Upper lobe of left lung (tissue), 6 donors: ENCODE measurements at regions not wholly inside any gene's neighbourhood (a gene's known extent, or its start where the extent isn't known, plus 50 kb on each side); places are given as distances from the start of the nearest gene placed in this dataset.

Source experiments
- ATAC-seq, 2 donors: fragments of 200-7000 bp; cut with Tn5 transposase; one replicate each; pipeline ENCODE4 v1.9.1; 2022; ENCODE audit warnings: mild to moderate bottlenecking in 2 of 2, moderate library complexity in 2 of 2; ENCODE audit not compliant: low FRiP score in 2 of 2
- DNase-seq, 2 donors: peaks; one replicate each; pipeline ENCODE4 v3.0.0-alpha.2; 2019 to 2020
- H3K27ac ChIP-seq, 4 donors: fragments of 200-600 bp; sonication (generic); one replicate each; pipeline ENCODE4 v1.5.1; 2016 to 2019
- H3K27me3 ChIP-seq, 4 donors: fragments of 200-600 bp; sonication (generic); one replicate each; pipeline ENCODE4 v1.5.1; 2017 to 2019
- H3K36me3 ChIP-seq, 4 donors: fragments of 200-600 bp; sonication (generic); one replicate each; pipeline ENCODE4 v1.5.1; 2016 to 2019
- H3K4me1 ChIP-seq, 4 donors: fragments of 200-600 bp; sonication (generic); one replicate each; pipeline ENCODE4 v1.5.1; 2018 to 2019
- H3K4me3 ChIP-seq, 4 donors: fragments of 200-600 bp; sonication (generic); one replicate each; pipeline ENCODE4 v1.5.1; 2017 to 2019; ENCODE audit warnings: mild to moderate bottlenecking in 2 of 4, moderate library complexity in 1 of 4
- H3K9me3 ChIP-seq, 4 donors: fragments of 200-600 bp; sonication (generic); one replicate each; pipeline ENCODE4 v1.5.1; 2018 to 2019
- EP300 ChIP-seq, 4 donors: sonication (generic); formaldehyde crosslinking; IDR thresholded peaks; one replicate each; pipeline ENCODE4 v1.5.1; 2017; ENCODE audit warnings: antibody characterized with exemption in 4 of 4, control low read depth in 2 of 4
- POLR2A ChIP-seq, 4 donors: fragments of 450-650 bp; IDR thresholded peaks; one replicate each; pipeline ENCODE4 v1.5.1; 2016 to 2017; ENCODE audit warnings: antibody characterized with exemption in 4 of 4, mild to moderate bottlenecking in 2 of 4
- POLR2AphosphoS5 ChIP-seq, 2 donors: sonication (generic); formaldehyde crosslinking; IDR thresholded peaks; one replicate each; pipeline ENCODE4 v1.5.1; 2017; ENCODE audit warnings: antibody characterized with exemption in 2 of 2
- WGBS, 2 donors: methylation state at CpG; one replicate each; pipeline ENCODE4 v1.1.5; 2017 to 2018; 5-methylcytosine and 5-hydroxymethylcytosine counted together
- TF ChIP-seq, protein P1 (sequence below), 6 experiments: fragments of 450-650 bp in 4 of 6; fragments of 200-600 bp in 2 of 6; sonication (generic) in 2 of 6; IDR thresholded peaks; one replicate each; pipeline ENCODE4 v1.5.1; 2016 to 2019; ENCODE audit warnings: antibody characterized with exemption in 6 of 6
- donor health status: DM: no; HTN: no; CAD: no; lungs with moderate emphysema.
- donor health status: DM: no; HTN: yes; CAD: no; lungs with severe emphysema.

DNA sequence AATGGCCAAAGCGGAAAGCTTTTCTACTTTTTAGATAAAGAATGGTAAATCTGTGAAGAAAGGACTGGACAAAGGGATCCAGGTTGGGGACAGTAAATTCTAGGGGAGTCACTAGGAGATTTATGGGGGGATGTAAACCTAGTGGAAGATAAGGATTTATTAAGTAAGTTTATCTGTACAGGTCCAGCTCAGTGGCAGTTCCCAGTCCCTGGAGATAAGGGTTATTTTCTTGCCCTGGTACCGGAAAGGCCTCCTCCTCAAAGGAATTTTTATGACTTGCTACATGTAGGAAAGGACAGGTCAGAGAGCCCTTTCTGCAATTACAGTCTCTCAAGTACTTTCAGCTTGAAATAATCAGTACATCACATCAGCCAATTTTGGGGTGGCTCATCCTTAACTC lies 72.6 kb upstream of the BICD1 start:
- Histone ChIP-seq H3K36me3 (no peaks in the 10 kb centered on the region), H3K4me1 (no peaks in the 10 kb centered on the region), H3K9me3 (no peaks in the 10 kb centered on the region), H3K4me3 (no peak overlapping the region), H3K27me3 (no peaks in the 10 kb centered on the region), H3K27ac (no peak overlapping the region)
- WGBS, 2 donors: 79 to 90% methylated on average over 2 of the region's 2 CpGs
- ATAC-seq (no peak), DNase-seq (no peak)
- TF ChIP-seq, protein P1, sequence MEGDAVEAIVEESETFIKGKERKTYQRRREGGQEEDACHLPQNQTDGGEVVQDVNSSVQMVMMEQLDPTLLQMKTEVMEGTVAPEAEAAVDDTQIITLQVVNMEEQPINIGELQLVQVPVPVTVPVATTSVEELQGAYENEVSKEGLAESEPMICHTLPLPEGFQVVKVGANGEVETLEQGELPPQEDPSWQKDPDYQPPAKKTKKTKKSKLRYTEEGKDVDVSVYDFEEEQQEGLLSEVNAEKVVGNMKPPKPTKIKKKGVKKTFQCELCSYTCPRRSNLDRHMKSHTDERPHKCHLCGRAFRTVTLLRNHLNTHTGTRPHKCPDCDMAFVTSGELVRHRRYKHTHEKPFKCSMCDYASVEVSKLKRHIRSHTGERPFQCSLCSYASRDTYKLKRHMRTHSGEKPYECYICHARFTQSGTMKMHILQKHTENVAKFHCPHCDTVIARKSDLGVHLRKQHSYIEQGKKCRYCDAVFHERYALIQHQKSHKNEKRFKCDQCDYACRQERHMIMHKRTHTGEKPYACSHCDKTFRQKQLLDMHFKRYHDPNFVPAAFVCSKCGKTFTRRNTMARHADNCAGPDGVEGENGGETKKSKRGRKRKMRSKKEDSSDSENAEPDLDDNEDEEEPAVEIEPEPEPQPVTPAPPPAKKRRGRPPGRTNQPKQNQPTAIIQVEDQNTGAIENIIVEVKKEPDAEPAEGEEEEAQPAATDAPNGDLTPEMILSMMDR (IDR thresholded peaks at IDR 0.05): no peak
- TF ChIP-seq POLR2AphosphoS5 (IDR thresholded peaks at IDR 0.05): no peak
- no peak for TF ChIP-seq EP300 (IDR thresholded peaks at IDR 0.05)
- no peak for TF ChIP-seq POLR2A (IDR thresholded peaks at IDR 0.05)

DNA sequence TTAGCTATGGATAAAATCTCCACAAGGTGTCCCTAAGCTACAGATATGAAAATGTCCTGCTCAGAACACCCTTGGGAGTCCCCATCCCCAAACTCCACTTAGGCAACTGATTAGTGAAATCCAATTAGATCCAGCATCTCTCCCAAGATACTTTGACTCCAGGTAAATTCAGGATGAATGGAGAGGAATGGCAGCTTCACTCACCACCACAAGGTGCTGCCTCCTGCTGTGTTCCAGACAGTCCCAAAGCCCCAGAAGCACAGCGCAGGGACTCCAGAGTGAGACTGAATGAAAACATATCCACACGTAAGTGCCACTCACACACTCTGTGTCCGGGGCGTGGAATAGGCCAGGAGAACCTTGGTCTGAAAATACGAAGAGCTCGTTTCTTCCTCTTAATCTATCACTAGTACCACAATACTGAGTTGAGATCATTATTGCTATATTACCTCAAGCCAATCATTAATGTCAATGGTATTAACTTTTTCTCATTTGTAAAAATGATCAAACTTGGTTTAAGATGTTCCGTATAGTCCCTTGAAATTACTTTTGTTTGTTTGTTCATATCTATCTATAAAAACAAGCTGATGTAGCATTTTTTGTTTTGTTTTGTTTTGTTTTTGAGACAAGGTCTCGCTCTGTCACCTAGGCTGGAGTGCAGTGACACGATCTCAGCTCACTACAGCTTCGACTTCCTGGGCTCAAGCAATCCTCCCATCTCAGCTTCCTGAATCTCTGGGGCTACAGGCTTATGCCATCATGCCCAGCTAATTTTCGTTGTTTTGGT lies 70.0 kb upstream of the BICD1 start:
- H3K27ac ChIP-seq: no peak overlapping the region
- no peaks in the 10 kb centered on the region for H3K27me3 ChIP-seq
- H3K9me3 ChIP-seq: no peaks in the 10 kb centered on the region
- TF ChIP-seq POLR2AphosphoS5 (IDR thresholded peaks at IDR 0.05): no peak
- TF ChIP-seq POLR2A (IDR thresholded peaks at IDR 0.05): no peak
- no peak for TF ChIP-seq EP300 (IDR thresholded peaks at IDR 0.05)
- TF ChIP-seq, protein P1 (IDR thresholded peaks at IDR 0.05): no peak
- no peak for ATAC-seq
- WGBS, 2 donors: 81 to 84% methylated on average over 11 of the region's 11 CpGs
- H3K4me3 ChIP-seq: no peak overlapping the region
- H3K36me3 ChIP-seq: no peaks in the 10 kb centered on the region
- no peak for DNase-seq
- H3K4me1 ChIP-seq: no peaks in the 10 kb centered on the region

GRCh38 chr12:32039347-32039746 lies 67.3 kb upstream of the BICD1 start:
- no peaks in the 10 kb centered on the region for H3K36me3 ChIP-seq
- ATAC-seq (no peak), DNase-seq (no peak)
- no peak overlapping the region for H3K27ac ChIP-seq
- H3K27me3 ChIP-seq: no peaks in the 10 kb centered on the region
- no peak for TF ChIP-seq POLR2AphosphoS5 (IDR thresholded peaks at IDR 0.05)
- no peak for TF ChIP-seq EP300 (IDR thresholded peaks at IDR 0.05)
- TF ChIP-seq, protein P1 (IDR thresholded peaks at IDR 0.05): no peak
- no peak for TF ChIP-seq POLR2A (IDR thresholded peaks at IDR 0.05)
- no peak overlapping the region for H3K4me3 ChIP-seq
- H3K4me1 ChIP-seq: no peaks in the 10 kb centered on the region
- peaks cover 9 to 15% (median 11%) of the 10 kb centered on the region in 4 donors for H3K9me3 ChIP-seq
- 61 to 65% methylated on average over 9 of the region's 9 CpGs for WGBS, 2 donors

DNA sequence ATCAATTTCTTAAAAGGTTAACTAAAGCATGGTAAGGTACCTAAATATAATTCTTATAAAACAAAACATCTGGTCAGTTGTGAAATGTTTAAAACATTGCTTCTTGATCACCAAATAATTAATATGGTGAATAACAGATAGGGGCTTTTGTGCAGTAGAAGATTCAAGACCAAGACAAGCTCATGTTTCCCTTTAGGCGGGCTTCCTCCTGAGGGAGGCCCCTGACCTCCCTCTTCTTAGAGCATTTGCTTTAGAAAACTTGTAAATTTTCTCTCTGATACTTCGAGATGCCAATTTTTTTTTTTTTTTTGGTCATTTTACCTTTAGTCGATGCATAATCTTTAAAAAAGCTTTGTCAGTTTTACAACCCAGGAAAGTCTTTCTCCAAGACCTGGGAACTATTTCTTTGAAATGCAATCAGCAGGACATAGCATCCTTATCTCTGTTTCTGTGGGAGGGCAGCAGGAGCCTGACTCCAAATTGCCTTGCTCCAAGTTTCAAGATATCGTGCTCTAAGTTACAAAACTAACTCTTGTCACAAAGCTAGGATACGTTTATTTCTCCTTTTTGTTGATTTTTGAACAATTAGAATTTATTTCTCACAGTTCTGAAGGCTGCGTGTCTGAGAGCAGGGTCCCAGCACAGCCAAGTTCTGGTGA lies 66.6 kb upstream of the BICD1 start:
- H3K36me3 ChIP-seq: no peaks in the 10 kb centered on the region
- DNase-seq (no peak), ATAC-seq (no peak)
- H3K9me3 ChIP-seq: peaks cover 10 to 21% (median 14%) of the 10 kb centered on the region in 4 donors
- no peak overlapping the region for H3K27ac ChIP-seq
- no peak for TF ChIP-seq POLR2AphosphoS5 (IDR thresholded peaks at IDR 0.05)
- no peak for TF ChIP-seq POLR2A (IDR thresholded peaks at IDR 0.05)
- TF ChIP-seq, protein P1 (IDR thresholded peaks at IDR 0.05): no peak
- TF ChIP-seq EP300 (IDR thresholded peaks at IDR 0.05): no peak
- H3K4me1 ChIP-seq: no peaks in the 10 kb centered on the region
- 53 to 60% methylated on average over 6 of the region's 6 CpGs for WGBS, 2 donors
- no peaks in the 10 kb centered on the region for H3K27me3 ChIP-seq
- H3K4me3 ChIP-seq: no peak overlapping the region
